HL-60/S4 treated with retinoic acid at 250 ng/mL for 4 days and 3 days (cell line): ENCODE measurements at regions not wholly inside any gene's neighbourhood (a gene's known extent, or its start where the extent isn't known, plus 50 kb on each side); places are given as distances from the start of the nearest gene placed in this dataset.
"Not testable (repeated sequence)": the region's sequence is repeated elsewhere in the genome, so short reads cannot be mapped to it uniquely, and the experiment has no call there.

Experiments used
- in situ Hi-C: fragments of 300-500 bp; cut with MboI; formaldehyde crosslinking; loops from 2 replicates; pipeline ENCODE4 v1.7.0; 2022; ENCODE audit warnings: low sequenced_read_pairs

DNA sequence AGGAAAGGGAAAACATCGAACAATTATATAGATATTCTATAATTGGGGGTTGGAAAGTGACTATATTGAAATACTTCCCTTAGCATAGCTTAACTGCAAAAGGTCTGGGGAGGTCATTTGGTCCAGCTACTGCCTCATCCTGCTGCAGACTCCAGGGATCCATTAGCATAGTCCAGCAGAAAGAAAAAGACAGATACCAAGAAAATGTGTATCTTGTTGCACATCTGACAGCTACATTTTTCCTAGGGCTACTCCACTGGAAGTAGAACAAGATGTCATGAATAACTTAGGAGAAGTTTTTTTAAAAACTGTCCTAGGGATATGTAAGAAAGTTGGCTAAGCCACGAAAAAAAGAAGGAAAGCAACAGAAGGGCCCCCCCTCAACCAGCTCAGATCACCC lies 92.9 kb upstream of the SLC30A5 start:
- in situ Hi-C loops = no loop called here

DNA sequence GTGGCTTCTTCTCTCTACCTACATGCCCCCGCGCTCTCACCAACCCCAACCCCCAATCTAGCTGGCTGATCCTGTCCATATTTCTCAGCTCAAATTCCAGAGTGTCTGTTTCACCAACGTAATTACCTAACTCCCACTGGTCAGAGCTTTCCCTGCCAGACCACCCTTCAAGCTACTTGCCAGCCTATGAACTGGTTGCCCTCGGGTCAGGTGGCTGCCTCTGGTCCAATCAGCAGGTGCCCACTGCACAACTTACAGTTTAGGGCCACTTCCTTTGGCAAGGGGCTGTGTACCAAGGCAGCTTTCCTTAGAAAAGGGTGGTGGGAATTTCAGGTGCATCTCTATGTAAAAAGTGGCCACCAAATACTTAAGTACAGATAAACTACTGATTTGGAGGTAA lies 92.2 kb upstream of the SLC30A5 start:
- in situ Hi-C loops = no loop called here

GRCh38 chr5:69004127-69004526 lies 89.7 kb upstream of the SLC30A5 start:
- in situ Hi-C loops = no loop called here

DNA sequence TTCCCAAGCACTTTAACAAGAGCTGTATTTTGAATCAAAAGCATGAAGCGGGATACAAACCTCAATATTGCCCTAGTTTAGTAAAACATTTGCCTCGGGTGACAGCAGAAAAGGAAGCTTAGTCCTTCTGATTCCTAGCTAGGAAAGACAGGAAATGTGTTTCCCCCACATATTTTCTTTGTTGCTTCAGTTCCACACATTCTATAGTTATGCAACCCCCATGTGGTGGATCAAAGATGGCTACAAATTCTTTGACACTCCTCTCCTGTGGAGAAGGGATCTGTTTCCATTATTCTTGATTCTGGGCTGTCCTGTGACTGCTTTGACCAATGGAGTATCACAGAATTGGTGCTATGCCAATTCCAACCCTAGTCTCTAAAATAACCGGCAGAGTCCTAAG lies 89.1 kb upstream of the SLC30A5 start:
- in situ Hi-C loops = no loop called here

GRCh38 chr5:69006030-69006429 lies 87.8 kb upstream of the SLC30A5 start:
- in situ Hi-C loops = no loop called here

GRCh38 chr5:69007163-69007562 lies 86.7 kb upstream of the SLC30A5 start:
- in situ Hi-C loops = no loop called here

- in situ Hi-C loops = no loop called here
Measured at GRCh38 chr5:69007726-69008368, 86.0 kb upstream of the SLC30A5 start.

GRCh38 chr5:69010476-69010875 lies 83.3 kb upstream of the SLC30A5 start:
- in situ Hi-C loops = no loop called here

GRCh38 chr5:69011910-69012309 lies 81.9 kb upstream of the SLC30A5 start:
- in situ Hi-C loops = no loop called here

GRCh38 chr5:69013481-69013880 lies 80.3 kb upstream of the SLC30A5 start:
- in situ Hi-C loops = no loop called here

- in situ Hi-C loops = not testable (repeated sequence)
Measured at GRCh38 chr5:69014007-69014406, 79.8 kb upstream of the SLC30A5 start.

- in situ Hi-C loops = no loop called here
Measured at GRCh38 chr5:69019668-69020375, 74.0 kb upstream of the SLC30A5 start.

GRCh38 chr5:69024241-69024651 lies 69.6 kb upstream of the SLC30A5 start:
- in situ Hi-C loops = no loop called here

GRCh38 chr5:69029292-69029691 lies 64.5 kb upstream of the SLC30A5 start:
- in situ Hi-C loops = no loop called here

GRCh38 chr5:69030358-69031062 lies 63.3 kb upstream of the SLC30A5 start:
- in situ Hi-C loops = no loop called here

GRCh38 chr5:69032009-69032408 lies 61.8 kb upstream of the SLC30A5 start:
- in situ Hi-C loops = no loop called here

DNA sequence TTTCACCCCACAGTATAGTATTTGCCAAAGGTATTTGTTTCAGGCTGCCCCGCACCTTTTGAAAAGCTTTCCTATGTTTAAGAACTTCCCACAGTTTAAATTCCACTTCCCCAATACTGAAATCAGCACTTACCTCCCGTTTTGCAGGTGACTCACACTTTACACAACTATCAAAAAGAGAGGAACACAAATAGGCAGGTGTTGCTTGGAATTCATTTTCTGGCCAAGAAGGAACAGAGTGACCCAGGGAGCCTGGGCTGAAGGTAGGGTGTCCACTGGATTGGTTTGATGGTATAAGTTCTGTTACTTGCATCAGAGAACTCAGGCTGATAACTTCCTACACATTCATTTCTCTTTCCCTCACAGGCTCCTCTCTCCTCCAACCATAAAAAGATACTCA lies 60.1 kb upstream of the SLC30A5 start:
- in situ Hi-C loops = no loop called here

DNA sequence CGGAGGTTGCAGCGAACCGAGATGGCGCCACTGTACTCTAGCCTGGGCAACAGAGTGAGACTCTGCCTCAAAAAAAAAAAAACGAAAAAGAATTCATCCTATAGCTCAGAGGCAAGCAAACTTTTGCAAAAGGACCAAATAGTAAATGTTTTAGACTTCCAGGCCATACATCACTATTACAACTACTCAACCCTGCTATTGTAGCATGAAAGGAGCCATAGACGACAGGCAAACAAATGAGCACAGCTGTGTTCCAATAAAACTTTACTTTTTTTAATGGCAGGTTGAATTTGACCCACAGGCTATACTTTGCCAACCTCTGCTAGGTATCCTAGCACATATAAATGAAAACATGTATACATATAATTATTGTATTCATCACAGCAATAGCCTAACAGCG lies 58.9 kb upstream of the SLC30A5 start:
- in situ Hi-C loops = no loop called here

DNA sequence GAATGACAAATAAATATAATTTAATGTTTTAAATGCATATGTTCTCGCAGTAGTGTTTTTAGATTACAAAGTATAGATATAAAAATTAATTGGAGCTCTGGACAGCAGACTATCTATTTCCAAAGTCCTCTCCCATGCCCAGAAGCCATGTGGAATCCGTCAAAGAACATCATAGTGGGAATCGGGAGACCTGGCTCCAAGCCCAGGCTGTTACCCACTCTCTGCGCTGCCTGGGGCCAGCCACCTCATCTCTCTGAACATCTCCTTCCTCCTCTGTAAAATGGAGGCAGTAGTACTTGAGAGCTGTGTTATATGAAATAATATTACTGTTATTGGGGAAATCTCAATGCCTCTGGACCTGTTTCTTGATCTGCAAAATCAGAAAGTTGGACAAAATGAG lies 58.1 kb upstream of the SLC30A5 start:
- in situ Hi-C loops = no loop called here

- in situ Hi-C loops = no loop called here
Measured at GRCh38 chr5:69038539-69038938, 55.3 kb upstream of the SLC30A5 start.

GRCh38 chr5:69039829-69040228 lies 54.0 kb upstream of the SLC30A5 start:
- in situ Hi-C loops = no loop called here

GRCh38 chr5:69042500-69042899 lies 51.3 kb upstream of the SLC30A5 start:
- in situ Hi-C loops = no loop called here
